Natural killer cell (primary cell): ENCODE measurements at regions not wholly inside any gene's neighbourhood (a gene's known extent, or its start where the extent isn't known, plus 50 kb on each side); places are given as distances from the start of the nearest gene placed in this dataset.

Experiments used
- ATAC-seq, 3 donors: fragments of 150-1000 bp in 2 of 3; fragments of 200-7000 bp in 1 of 3; cut with Tn5 transposase; 1 replicate in 1 of 3; 2 replicates in 2 of 3; pipeline ENCODE4 v1.10.0; 2021; ENCODE audit warnings: mild to moderate bottlenecking in 2 of 3, moderate library complexity in 2 of 3
- DNase-seq, 2 donors: peaks; one replicate each; pipeline versions ENCODE4 v3.0.0 to v3.0.0-alpha.2; 2013 to 2021; ENCODE audit warnings: mixed read lengths in 1 of 2
- H3K27ac ChIP-seq: one replicate; pipeline ENCODE4 v1.5.1; 2013; ENCODE audit warnings: mild to moderate bottlenecking, low read length
- H3K27me3 ChIP-seq: one replicate; pipeline ENCODE4 v1.6.1; 2013; ENCODE audit warnings: low read length; ENCODE audit not compliant: control insufficient read depth, insufficient read depth
- H3K36me3 ChIP-seq: one replicate; pipeline ENCODE4 v1.6.1; 2013; ENCODE audit warnings: low read length; ENCODE audit not compliant: control insufficient read depth, insufficient read depth
- H3K4me1 ChIP-seq: one replicate; pipeline ENCODE4 v1.6.1; 2013; ENCODE audit warnings: low read length; ENCODE audit not compliant: control insufficient read depth, insufficient read depth
- H3K4me3 ChIP-seq: one replicate; pipeline ENCODE4 v1.5.1; 2013; ENCODE audit warnings: low read length
- H3K9me3 ChIP-seq: one replicate; pipeline ENCODE4 v1.6.1; 2013; ENCODE audit warnings: low read length; ENCODE audit not compliant: control insufficient read depth, insufficient read depth
- H3K27ac Mint-ChIP-seq, 2 donors: one replicate each; pipeline ENCODE4 v1.8.0; 2022; ENCODE audit warnings: mild to moderate bottlenecking in 2 of 2, mixed read lengths in 2 of 2, moderate library complexity in 1 of 2
- H3K27me3 Mint-ChIP-seq, 2 donors: one replicate each; pipeline ENCODE4 v1.8.0; 2022; ENCODE audit warnings: low read depth in 2 of 2, mixed read lengths in 2 of 2
- H3K36me3 Mint-ChIP-seq: one replicate; pipeline ENCODE4 v1.8.0; 2022; ENCODE audit warnings: mixed read lengths
- H3K4me1 Mint-ChIP-seq, 2 donors: one replicate each; pipeline ENCODE4 v1.8.0; 2022; ENCODE audit warnings: mixed read lengths in 2 of 2
- H3K4me3 Mint-ChIP-seq: one replicate; pipeline ENCODE4 v1.8.0; 2022; ENCODE audit warnings: mild to moderate bottlenecking, moderate library complexity, mixed read lengths
- H3K9me3 Mint-ChIP-seq, 2 donors: one replicate each; pipeline ENCODE4 v1.8.0; 2022; ENCODE audit warnings: mixed read lengths in 2 of 2
- CTCF ChIP-seq: fragments of 200-600 bp; IDR thresholded peaks from one replicate; pipeline ENCODE4 v1.8.0; 2022; ENCODE audit warnings: antibody characterized with exemption
- WGBS: methylation state at CpG from one replicate; pipeline ENCODE4 v1.1.7; 2013; ENCODE audit warnings: missing lambda C conversion rate; ENCODE audit not compliant: insufficient coverage; 5-methylcytosine and 5-hydroxymethylcytosine counted together
- intact Hi-C: fragments of 100-400 bp; cut with micrococcal nuclease; formaldehyde crosslinking; loops from one replicate; pipeline ENCODE4 v1.14.2; 2022

- Mint-ChIP-seq H3K9me3 (peaks cover 6 to 8% of the 10 kb centered on the region in 2 donors), H3K27me3 (no peaks in the 10 kb centered on the region), H3K4me1 (no peaks in the 10 kb centered on the region), H3K4me3 (no peak overlapping the region), H3K27ac (no peak overlapping the region), H3K36me3 (no peaks in the 10 kb centered on the region)
- Histone ChIP-seq H3K4me1 (no peaks in the 10 kb centered on the region), H3K36me3 (no peaks in the 10 kb centered on the region), H3K9me3 (no peaks in the 10 kb centered on the region), H3K4me3 (no peak overlapping the region), H3K27me3 (no peaks in the 10 kb centered on the region), H3K27ac (no peak overlapping the region)
- no peak for DNase-seq
- WGBS = 92% methylated on average over 3 of the region's 3 CpGs
- no peak for ATAC-seq
- intact Hi-C loops = no loop called here
- TF ChIP-seq CTCF = no peak
Observed at GRCh38 chr2:146123256-146123655, 1603.3 kb upstream of the ZEB2 start.

DNA sequence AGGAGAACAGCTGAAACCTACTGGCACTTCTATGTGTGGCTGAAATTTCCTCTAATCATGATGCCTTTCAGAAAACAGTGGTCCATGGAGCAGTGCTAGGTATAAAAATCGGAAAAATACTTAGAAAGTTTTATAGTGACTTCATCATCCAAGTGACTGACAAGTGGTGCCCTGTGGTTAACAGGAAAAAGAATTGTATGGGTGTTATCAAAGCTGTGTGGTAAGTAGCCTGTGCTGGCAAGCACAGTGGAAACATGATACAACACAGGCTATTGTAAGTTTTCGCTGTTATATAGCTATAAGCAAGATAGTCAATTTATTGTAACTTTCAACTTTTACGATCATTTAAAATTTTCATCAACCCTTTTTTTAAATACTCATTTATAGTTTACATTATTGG is 1599.7 kb upstream of the ZEB2 start:
- no peaks in the 10 kb centered on the region for H3K36me3 Mint-ChIP-seq

GRCh38 chr2:146108993-146109392 is 1589.1 kb upstream of the ZEB2 start:
- ATAC-seq = no peak

More for the DNA sequence above, 1599.7 kb upstream of the ZEB2 start:
- 67% methylated on average over 1 of the region's 3 CpGs for WGBS
- Histone ChIP-seq H3K4me3 (no peak overlapping the region), H3K27me3 (no peaks in the 10 kb centered on the region), H3K4me1 (no peaks in the 10 kb centered on the region), H3K27ac (no peak overlapping the region), H3K9me3 (no peaks in the 10 kb centered on the region), H3K36me3 (no peaks in the 10 kb centered on the region)
- H3K27ac Mint-ChIP-seq = no peak overlapping the region
- H3K27me3 Mint-ChIP-seq = no peaks in the 10 kb centered on the region
- H3K4me1 Mint-ChIP-seq = no peaks in the 10 kb centered on the region
- intact Hi-C loops = no loop called here
- ATAC-seq (no peak), DNase-seq (no peak)
- TF ChIP-seq CTCF = no peak
- H3K4me3 Mint-ChIP-seq = no peak overlapping the region
- H3K9me3 Mint-ChIP-seq = peaks cover 5 to 12% of the 10 kb centered on the region in 2 donors

More at GRCh38 chr2:146108993-146109392, 1589.1 kb upstream of the ZEB2 start:
- no peaks in the 10 kb centered on the region for H3K9me3 Mint-ChIP-seq
- intact Hi-C loops = no loop called here
- H3K27ac Mint-ChIP-seq = no peak overlapping the region
- 0% methylated on average over 1 of the region's 3 CpGs for WGBS
- no peak for TF ChIP-seq CTCF
- Histone ChIP-seq H3K27me3 (no peaks in the 10 kb centered on the region), H3K4me3 (no peak overlapping the region), H3K36me3 (no peaks in the 10 kb centered on the region), H3K27ac (no peak overlapping the region), H3K9me3 (peaks cover 4% of the 10 kb centered on the region), H3K4me1 (no peaks in the 10 kb centered on the region)
- DNase-seq = no peak
- no peaks in the 10 kb centered on the region for H3K27me3 Mint-ChIP-seq
- H3K4me3 Mint-ChIP-seq = no peak overlapping the region
- no peaks in the 10 kb centered on the region for H3K4me1 Mint-ChIP-seq
- no peaks in the 10 kb centered on the region for H3K36me3 Mint-ChIP-seq
